Gastroesophageal sphincter (tissue), 3 donors: ENCODE measurements at regions not wholly inside any gene's neighbourhood (a gene's known extent, or its start where the extent isn't known, plus 50 kb on each side); places are given as distances from the start of the nearest gene placed in this dataset.

Experiments used
- POLR2A ChIP-seq, 2 donors: fragments of 450-650 bp; IDR thresholded peaks; one replicate each; pipeline ENCODE4 v1.6.1; 2017; ENCODE audit warnings: antibody characterized with exemption in 2 of 2, mild to moderate bottlenecking in 2 of 2, moderate library complexity in 1 of 2
- POLR2AphosphoS5 ChIP-seq: sonication (generic); formaldehyde crosslinking; IDR thresholded peaks from one replicate; pipeline ENCODE4 v1.6.1; 2017; ENCODE audit warnings: antibody characterized with exemption
- TF ChIP-seq, protein P1 (sequence below), 4 experiments: fragments of 200-600 bp in 2 of 4; fragments of 450-650 bp in 2 of 4; sonication (generic) in 1 of 4; IDR thresholded peaks; one replicate each; pipeline ENCODE4 v1.5.1; 2017 to 2019; ENCODE audit warnings: antibody characterized with exemption in 4 of 4, mild to moderate bottlenecking in 2 of 4, moderate library complexity in 2 of 4

DNA sequence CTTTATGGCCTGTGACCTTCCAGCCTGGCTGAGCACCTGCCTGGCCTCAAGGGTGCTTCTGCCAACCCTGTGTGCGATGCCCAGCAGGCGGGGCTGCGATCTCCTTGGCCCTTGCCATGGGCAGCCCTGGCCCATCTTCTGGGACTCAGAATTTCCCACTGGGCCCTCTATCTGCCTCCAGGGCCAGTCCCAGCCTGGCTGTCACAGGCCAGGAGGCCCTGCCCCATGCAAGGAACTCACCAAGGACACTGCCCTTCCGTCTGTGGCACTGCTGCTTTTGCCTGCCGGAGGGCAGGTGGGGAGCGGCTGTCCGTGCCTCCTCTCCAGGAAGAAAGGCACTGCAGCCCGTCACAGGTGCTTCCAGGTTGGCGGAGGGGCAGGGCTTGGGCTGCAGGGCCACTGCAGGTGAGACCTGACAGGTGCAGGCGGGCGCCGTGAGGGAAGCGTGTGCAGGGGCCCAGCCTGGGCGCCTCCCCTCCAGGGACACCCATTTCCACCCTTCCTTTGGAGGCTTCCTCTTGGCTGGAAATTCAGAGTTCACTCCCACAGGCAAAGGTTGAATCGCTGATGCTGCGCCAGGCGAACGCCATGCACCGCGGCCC lies 177.8 kb downstream of the KIF26A start:
- TF ChIP-seq, protein P1, sequence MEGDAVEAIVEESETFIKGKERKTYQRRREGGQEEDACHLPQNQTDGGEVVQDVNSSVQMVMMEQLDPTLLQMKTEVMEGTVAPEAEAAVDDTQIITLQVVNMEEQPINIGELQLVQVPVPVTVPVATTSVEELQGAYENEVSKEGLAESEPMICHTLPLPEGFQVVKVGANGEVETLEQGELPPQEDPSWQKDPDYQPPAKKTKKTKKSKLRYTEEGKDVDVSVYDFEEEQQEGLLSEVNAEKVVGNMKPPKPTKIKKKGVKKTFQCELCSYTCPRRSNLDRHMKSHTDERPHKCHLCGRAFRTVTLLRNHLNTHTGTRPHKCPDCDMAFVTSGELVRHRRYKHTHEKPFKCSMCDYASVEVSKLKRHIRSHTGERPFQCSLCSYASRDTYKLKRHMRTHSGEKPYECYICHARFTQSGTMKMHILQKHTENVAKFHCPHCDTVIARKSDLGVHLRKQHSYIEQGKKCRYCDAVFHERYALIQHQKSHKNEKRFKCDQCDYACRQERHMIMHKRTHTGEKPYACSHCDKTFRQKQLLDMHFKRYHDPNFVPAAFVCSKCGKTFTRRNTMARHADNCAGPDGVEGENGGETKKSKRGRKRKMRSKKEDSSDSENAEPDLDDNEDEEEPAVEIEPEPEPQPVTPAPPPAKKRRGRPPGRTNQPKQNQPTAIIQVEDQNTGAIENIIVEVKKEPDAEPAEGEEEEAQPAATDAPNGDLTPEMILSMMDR (IDR thresholded peaks at IDR 0.05) = no peak
- TF ChIP-seq POLR2A (IDR thresholded peaks at IDR 0.05) = no peak
- TF ChIP-seq POLR2AphosphoS5 = no peak
